AG09309 (cell line): ENCODE measurements at regions not wholly inside any gene's neighbourhood (a gene's known extent, or its start where the extent isn't known, plus 50 kb on each side); places are given as distances from the start of the nearest gene placed in this dataset.

Experiments used
- DNase-seq: peaks from one replicate; pipeline ENCODE4 v3.0.0-alpha.2; 2010; ENCODE audit warnings: low read depth
- H3K4me3 ChIP-seq: 2 replicates; pipeline ENCODE4 v1.5.1; 2011; ENCODE audit warnings: mild to moderate bottlenecking, low read depth, low read length, moderate library complexity; ENCODE audit not compliant: control insufficient read depth
- TF ChIP-seq, protein P1 (sequence below): IDR thresholded peaks from 2 replicates; pipeline ENCODE4 v1.5.1; 2011; ENCODE audit warnings: mild to moderate bottlenecking, low read depth, low read length, inconsistent platforms; ENCODE audit not compliant: insufficient read depth, control insufficient read depth; ENCODE audit errors: missing control alignments

DNA sequence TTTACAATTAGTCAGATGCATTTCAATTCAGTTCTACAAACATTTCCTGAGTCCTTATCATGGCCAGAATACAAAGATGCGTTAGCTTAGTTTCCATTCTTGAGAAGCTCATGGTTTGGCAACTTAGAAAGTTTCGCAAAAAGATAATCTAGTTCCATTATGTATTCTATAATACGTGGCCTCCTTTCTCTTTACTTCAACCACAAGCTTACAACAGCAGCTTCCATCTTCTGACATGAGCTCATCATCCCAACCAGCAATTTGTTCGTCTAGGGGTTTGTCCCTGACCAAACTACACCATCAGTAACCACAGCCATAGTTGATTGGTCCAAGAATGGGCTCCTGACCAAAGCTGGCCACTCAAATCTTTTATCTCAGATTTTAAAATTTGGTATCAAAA, 267.6 kb upstream of the TBC1D5 start:
- H3K4me3 ChIP-seq: no peak overlapping the region
- DNase-seq: no peak
- TF ChIP-seq, protein P1, sequence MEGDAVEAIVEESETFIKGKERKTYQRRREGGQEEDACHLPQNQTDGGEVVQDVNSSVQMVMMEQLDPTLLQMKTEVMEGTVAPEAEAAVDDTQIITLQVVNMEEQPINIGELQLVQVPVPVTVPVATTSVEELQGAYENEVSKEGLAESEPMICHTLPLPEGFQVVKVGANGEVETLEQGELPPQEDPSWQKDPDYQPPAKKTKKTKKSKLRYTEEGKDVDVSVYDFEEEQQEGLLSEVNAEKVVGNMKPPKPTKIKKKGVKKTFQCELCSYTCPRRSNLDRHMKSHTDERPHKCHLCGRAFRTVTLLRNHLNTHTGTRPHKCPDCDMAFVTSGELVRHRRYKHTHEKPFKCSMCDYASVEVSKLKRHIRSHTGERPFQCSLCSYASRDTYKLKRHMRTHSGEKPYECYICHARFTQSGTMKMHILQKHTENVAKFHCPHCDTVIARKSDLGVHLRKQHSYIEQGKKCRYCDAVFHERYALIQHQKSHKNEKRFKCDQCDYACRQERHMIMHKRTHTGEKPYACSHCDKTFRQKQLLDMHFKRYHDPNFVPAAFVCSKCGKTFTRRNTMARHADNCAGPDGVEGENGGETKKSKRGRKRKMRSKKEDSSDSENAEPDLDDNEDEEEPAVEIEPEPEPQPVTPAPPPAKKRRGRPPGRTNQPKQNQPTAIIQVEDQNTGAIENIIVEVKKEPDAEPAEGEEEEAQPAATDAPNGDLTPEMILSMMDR: no peak

DNA sequence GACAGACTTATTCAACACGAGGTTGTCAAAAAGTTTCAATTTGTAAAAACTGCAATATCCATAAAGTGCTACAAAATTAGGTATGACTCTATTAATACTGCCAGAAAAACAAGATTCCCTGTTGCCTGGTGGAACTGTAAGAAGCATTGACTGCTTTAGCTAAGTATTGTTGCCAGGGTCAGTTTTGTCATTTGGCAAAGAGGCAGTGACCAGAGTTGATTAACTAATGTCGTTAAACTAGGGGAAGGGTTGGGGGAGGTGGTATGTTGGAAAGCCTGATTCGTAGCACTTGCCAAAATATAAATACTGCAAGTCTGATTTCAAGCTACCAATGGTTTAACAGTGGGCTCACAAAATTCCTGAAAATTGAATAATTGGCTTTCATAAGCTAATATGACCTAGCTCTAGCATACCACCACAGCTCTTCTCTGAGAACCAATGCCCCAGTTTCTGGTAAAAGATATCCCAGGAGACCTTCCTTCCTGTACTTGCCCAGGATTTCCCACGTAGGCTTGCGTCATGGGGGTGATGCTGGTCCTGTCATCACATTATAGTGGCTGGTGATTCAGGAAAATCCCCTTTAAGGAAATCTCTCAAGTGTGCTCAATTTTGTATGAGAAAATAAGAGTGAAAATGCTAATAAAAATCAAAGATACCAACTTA, 266.4 kb upstream of the TBC1D5 start:
- peak; percentile 32 for DNase-seq
- no peak overlapping the region for H3K4me3 ChIP-seq
- TF ChIP-seq, protein P1: no peak

DNA sequence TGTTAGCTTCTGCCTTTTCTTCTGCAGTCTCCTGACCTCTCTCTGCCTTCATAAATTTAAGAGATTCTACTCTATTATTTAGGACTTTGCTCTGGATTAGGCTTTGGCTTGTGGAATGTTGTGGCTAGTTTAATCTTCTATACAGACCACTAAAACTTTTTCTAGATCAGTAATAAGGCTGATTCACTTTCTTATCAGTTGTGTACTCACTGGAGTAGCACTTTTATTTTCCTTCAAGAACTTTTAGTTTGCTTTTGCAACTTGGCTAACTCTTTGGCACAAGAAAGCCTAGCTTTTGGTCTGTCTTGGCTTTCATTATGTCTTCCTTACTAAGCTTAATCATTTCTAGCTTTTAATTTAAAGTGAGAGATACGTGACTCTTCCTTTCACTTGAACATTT, 265.5 kb upstream of the TBC1D5 start:
- H3K4me3 ChIP-seq: no peak overlapping the region
- peak; percentile 81 for DNase-seq
- TF ChIP-seq, protein P1: no peak

DNA sequence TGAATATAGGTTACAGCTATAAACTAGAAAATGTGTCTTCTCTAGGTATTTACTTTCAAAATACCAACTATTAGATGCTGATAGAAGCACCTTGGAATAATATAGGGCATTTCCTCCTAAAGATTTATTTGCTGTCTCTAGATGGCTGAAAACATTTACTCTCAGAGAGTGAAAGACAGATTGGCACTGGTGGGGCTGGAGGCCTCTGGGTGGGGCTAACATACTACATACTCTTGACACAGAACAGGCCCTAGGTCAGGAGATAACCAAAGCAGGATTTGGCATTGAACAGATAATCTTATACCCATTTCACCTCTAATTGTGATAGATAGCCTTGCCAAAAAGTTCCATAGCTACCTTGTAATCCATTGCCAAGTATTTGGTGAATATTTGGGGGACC, 253.3 kb upstream of the TBC1D5 start:
- no peak overlapping the region for H3K4me3 ChIP-seq
- TF ChIP-seq, protein P1: no peak
- no peak for DNase-seq

DNA sequence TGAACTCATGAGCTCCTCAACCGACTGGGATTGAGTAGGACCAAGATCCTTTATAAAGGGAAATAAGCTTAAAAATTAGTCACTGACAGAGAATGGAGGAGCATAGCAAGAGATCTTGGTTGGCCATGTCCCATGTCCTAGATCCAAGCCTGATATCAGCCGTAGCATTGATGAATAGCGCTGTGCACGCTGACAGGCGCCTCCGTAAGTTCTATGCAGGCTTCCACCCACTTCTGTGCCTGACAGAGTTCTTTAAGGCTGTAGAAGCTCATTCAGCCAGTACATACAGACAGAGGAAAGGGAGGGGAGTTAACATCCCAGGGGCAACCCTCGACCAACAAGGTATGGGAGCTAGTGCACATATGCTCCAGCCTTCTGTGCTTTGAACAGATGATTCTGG, 251.7 kb upstream of the TBC1D5 start:
- H3K4me3 ChIP-seq: no peak overlapping the region
- TF ChIP-seq, protein P1: no peak
- DNase-seq: no peak

DNA sequence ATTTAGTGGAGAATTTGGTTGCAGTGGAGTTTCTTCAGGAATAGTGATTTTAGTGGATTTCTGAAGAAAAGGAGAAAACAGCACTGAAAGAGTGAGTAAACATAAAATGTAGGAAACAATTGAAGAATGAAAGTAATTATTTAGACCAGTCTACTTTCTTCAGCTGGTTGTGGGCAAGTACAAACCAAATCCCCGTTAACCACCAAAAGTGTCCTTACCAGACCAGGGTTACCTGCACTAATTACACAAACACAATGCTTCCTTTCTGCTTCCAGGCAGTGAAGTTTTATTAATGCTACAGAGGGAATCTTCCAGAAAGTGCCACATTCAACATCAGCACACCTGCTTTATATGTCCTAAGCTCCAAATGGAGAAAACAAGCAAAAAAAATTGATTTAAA, 248.0 kb upstream of the TBC1D5 start:
- no peak overlapping the region for H3K4me3 ChIP-seq
- DNase-seq: no peak
- TF ChIP-seq, protein P1: no peak
